Nephron progenitor cell (in vitro differentiated cells): ENCODE measurements at regions not wholly inside any gene's neighbourhood (a gene's known extent, or its start where the extent isn't known, plus 50 kb on each side); places are given as distances from the start of the nearest gene placed in this dataset.
A peak's percentile ranks its signal among the peaks of the same experiment; 100 is the strongest.

ENCODE experiments used
- DNase-seq: peaks from one replicate; pipeline ENCODE4 v3.0.0; 2021
- H3K27ac Mint-ChIP-seq: 2 replicates; pipeline ENCODE4 v1.8.0; 2021; ENCODE audit warnings: mild to moderate bottlenecking, moderate library complexity, mixed read lengths
- H3K27me3 Mint-ChIP-seq: 2 replicates; pipeline ENCODE4 v1.8.0; 2021; ENCODE audit warnings: mild to moderate bottlenecking, low read depth, mixed read lengths; ENCODE audit not compliant: poor library complexity
- H3K36me3 Mint-ChIP-seq: 2 replicates; pipeline ENCODE4 v1.8.0; 2021; ENCODE audit warnings: low read depth, mixed read lengths
- H3K4me1 Mint-ChIP-seq: 2 replicates; pipeline ENCODE4 v1.8.0; 2021; ENCODE audit warnings: mixed read lengths
- H3K4me3 Mint-ChIP-seq: 2 replicates; pipeline ENCODE4 v1.8.0; 2021; ENCODE audit warnings: mild to moderate bottlenecking, moderate library complexity, mixed read lengths
- H3K9me3 Mint-ChIP-seq: 2 replicates; pipeline ENCODE4 v1.8.0; 2021; ENCODE audit warnings: mild to moderate bottlenecking, moderate library complexity, mixed read lengths
- TF ChIP-seq, protein P1 (sequence below): fragments of 200-600 bp; sonication (generic); IDR thresholded peaks from 2 replicates; pipeline ENCODE4 v1.5.0; 2021; ENCODE audit warnings: antibody characterized with exemption

DNA sequence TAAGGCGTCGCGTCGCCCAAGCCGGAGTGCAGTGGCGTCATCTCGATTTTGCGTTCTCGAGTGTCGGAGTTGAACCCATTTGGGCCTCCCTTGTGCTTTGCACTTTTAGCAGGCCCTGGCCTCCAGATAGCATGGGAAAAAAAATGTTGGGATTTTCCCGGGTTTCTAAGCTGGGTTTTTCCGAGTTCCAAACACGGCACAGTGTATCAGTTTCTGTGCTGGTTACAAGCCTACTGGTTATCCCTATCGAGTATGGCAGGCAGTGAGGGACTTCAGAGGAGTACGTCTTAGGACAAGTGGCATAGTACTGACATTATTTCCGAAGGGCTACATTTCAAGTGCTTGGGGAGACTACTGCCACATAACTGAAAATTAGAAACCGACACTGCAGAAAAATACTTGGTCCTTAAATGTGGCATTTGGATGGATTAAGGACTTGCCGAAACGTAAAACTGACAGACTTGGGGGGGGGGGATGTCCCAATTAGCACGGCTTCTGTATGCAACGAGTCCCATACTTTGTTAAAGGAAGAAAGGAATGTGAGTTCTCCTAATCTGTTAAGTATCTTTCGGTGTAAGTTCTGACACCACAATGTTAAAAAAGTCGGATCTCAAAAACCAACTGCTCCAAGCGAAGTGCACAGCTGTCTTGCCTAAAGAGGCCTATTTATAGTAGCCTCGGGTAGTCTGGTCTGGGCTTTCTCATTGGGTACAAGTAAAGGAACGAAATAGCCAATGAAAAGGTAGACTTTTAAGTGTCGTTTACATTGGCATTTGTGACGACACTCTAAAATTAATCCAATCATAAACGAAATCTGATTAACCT is 70.2 kb downstream of the HFE start:
- Mint-ChIP-seq H3K36me3 (no peaks in the 10 kb centered on the region), H3K9me3 (no peaks in the 10 kb centered on the region), H3K4me1 (peaks cover 40% of the 10 kb centered on the region)

DNA sequence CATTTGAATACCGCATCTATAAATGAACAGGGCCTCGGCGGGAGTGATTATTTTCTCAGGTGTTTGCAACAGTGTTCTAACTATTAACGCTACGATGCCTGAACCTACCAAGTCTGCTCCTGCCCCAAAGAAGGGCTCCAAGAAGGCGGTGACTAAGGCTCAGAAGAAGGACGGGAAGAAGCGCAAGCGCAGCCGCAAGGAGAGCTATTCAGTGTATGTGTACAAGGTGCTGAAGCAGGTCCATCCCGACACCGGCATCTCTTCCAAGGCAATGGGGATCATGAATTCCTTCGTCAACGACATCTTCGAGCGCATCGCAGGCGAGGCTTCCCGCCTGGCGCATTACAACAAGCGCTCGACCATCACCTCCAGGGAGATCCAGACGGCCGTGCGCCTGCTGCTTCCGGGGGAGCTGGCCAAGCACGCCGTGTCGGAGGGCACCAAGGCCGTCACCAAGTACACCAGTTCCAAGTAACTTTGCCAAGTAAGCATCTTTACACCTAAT is 70.9 kb downstream of the HFE start:
- TF ChIP-seq, protein P1, sequence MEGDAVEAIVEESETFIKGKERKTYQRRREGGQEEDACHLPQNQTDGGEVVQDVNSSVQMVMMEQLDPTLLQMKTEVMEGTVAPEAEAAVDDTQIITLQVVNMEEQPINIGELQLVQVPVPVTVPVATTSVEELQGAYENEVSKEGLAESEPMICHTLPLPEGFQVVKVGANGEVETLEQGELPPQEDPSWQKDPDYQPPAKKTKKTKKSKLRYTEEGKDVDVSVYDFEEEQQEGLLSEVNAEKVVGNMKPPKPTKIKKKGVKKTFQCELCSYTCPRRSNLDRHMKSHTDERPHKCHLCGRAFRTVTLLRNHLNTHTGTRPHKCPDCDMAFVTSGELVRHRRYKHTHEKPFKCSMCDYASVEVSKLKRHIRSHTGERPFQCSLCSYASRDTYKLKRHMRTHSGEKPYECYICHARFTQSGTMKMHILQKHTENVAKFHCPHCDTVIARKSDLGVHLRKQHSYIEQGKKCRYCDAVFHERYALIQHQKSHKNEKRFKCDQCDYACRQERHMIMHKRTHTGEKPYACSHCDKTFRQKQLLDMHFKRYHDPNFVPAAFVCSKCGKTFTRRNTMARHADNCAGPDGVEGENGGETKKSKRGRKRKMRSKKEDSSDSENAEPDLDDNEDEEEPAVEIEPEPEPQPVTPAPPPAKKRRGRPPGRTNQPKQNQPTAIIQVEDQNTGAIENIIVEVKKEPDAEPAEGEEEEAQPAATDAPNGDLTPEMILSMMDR: no peak
- H3K27ac Mint-ChIP-seq: peak overlapping the region; percentile 98
- peak; percentile 66 for DNase-seq
- H3K9me3 Mint-ChIP-seq: no peaks in the 10 kb centered on the region
- no peaks in the 10 kb centered on the region for H3K36me3 Mint-ChIP-seq
- H3K27me3 Mint-ChIP-seq: peaks cover 4% of the 10 kb centered on the region
- peaks cover 40% of the 10 kb centered on the region for H3K4me1 Mint-ChIP-seq
- peak overlapping the region; percentile 98 for H3K4me3 Mint-ChIP-seq

More for the DNA sequence above, 70.2 kb downstream of the HFE start:
- TF ChIP-seq, protein P1: no peak
- Mint-ChIP-seq H3K4me3 (peak overlapping the region; percentile 98), H3K27me3 (peaks cover 4% of the 10 kb centered on the region), H3K27ac (peak overlapping the region; percentile 98)
- DNase-seq: no peak

DNA sequence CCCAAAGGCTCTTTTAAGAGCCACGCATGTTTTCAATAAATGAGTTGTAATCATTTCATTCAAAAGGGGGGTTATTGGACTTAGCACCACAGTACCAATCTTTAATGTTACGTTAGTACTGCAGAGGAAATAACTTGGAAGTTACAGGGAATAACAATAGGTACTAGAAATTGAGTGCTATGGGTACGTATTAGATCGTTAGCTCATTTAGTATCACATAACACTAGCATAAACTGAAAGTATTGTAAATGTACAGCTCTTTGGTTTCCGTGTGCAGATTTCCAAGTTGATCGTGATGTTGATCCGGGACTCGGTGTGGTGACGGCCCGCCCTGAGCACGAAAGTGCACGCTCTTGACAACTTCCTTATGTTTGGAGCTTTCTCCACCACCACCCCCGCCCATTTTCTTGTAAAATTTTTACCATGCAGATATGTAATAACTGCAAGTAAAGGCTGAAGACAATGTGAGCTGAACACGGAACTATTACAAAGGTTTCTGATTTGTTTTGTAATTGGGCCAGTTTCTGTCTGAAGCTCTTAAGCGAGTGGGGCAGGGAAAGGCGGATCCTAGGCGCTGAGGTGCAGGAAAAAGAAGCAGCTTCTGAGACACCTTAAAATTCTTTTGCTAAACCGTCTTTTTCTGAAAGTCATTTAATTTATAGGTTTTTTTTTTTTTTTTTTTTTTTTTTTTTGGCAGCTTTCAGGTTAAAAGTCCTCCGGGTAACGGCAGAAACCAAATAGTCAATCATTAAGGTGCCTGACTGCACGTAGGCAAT is 71.5 kb downstream of the HFE start:
- Mint-ChIP-seq H3K27ac (peak overlapping the region; percentile 98), H3K4me1 (peaks cover 40% of the 10 kb centered on the region), H3K4me3 (peak overlapping the region; percentile 98), H3K27me3 (peaks cover 4% of the 10 kb centered on the region), H3K9me3 (no peaks in the 10 kb centered on the region), H3K36me3 (peaks cover 6% of the 10 kb centered on the region)
- TF ChIP-seq, protein P1: no peak
- DNase-seq: peak; percentile 23

DNA sequence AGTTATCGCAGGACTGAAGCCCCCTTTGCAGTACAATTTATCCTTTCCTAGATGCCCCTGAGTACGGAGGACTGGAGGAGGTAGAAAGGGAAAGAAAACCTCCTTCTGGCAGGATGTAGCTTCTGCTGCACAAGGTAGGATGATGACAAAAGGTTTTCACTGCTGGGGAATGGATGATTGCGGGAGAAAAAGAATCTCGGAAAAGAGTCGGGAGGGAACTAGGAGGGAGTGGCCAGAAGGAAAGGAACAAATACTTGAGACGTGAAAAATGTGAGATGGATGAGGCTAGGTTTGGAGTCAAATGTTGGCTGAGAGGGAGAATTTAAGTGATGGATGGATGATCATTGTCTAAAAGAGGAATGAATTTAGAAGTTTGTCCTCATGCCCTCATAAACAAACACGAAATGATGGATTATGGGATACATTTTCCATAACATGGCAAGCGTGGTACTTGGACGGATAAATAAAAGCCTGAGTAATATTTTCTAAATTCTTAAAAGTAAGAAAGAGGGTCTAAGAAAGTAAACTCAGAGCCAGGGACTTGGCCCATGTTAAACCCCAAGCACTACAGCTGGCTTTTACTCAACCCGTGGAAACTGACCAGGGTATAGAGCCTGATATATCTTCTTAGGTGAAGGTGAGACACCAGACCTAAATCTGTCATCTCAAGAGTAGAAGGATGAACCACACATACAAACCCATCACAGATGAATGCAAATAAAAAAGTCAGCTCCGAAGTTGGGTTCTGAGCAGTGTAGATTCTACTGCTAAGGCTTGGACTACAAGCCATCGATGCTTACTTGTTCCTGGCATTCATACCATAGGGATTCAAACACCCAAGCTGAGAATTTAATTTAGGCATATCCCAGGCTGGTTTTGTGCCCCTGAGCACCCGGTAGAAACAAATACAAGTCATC is 72.4 kb downstream of the HFE start:
- Mint-ChIP-seq H3K27ac (peak overlapping the region; percentile 98), H3K4me1 (peaks cover 40% of the 10 kb centered on the region), H3K4me3 (peak overlapping the region; percentile 98), H3K9me3 (no peaks in the 10 kb centered on the region), H3K27me3 (peaks cover 4% of the 10 kb centered on the region), H3K36me3 (peaks cover 11% of the 10 kb centered on the region)
- TF ChIP-seq, protein P1: no peak
- no peak for DNase-seq

DNA sequence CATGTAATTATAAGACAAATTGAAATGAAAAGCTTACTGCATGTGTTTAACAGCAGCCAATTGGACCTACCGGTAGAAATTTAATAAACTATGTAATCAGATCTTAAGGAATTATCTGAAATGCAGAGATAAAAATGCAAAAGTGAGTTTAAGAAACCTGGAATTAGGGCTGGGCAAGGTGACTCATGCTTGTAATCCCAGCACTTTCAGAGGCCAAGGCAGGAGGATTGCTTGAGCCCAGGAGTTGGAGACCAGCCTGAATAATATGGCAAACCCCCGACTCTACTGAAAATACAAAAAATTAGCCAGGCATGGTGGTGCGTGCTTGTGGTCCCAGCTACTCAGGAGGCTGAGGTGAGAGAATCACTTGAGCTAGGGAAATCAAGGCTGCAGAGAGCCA is 74.1 kb downstream of the HFE start:
- Mint-ChIP-seq H3K9me3 (no peaks in the 10 kb centered on the region), H3K27ac (no peak overlapping the region), H3K27me3 (peaks cover 4% of the 10 kb centered on the region), H3K4me3 (peak overlapping the region; percentile 63), H3K4me1 (peaks cover 27% of the 10 kb centered on the region), H3K36me3 (peaks cover 21% of the 10 kb centered on the region)
- DNase-seq: no peak
- TF ChIP-seq, protein P1: no peak
